HEK293 (cell line): ENCODE measurements at regions not wholly inside any gene's neighbourhood (a gene's known extent, or its start where the extent isn't known, plus 50 kb on each side); places are given as distances from the start of the nearest gene placed in this dataset.

Experiments used
- CTCF ChIA-PET: fragments of 350-600 bp; formaldehyde crosslinking; extraction: SDS; loops from one replicate; lab custom pipeline; 2021; ENCODE audit warnings: antibody characterized with exemption; lab: Yijun Ruan, JAX
- POLR2A ChIA-PET: fragments of 300-600 bp; formaldehyde crosslinking; extraction: SDS; loops from one replicate; lab custom pipeline; 2020; ENCODE audit warnings: antibody characterized with exemption, inconsistent platforms; lab: Yijun Ruan, JAX
- H3K27ac ChIP-seq: fragments of 200-500 bp; sonication (Bioruptor generic); 2 replicates; pipeline ENCODE4 v1.5.1; 2014; ENCODE audit warnings: low read depth, low read length, control low read depth, inconsistent platforms; ENCODE audit errors: extremely low read depth
- H3K36me3 ChIP-seq, 2 experiments: fragments of 200-500 bp in 1 of 2; sonication (Bioruptor generic) in 1 of 2; 1 replicate in 1 of 2; 2 replicates in 1 of 2; pipeline ENCODE4 v1.5.1; 2014 to 2017; ENCODE audit warnings: inconsistent platforms in 2 of 2, low read length in 2 of 2; ENCODE audit not compliant: control insufficient read depth in 2 of 2, insufficient read depth in 1 of 2
- H3K4me1 ChIP-seq: fragments of 200-500 bp; sonication (Bioruptor generic); 2 replicates; pipeline ENCODE4 v1.5.1; 2014; ENCODE audit warnings: mild to moderate bottlenecking, low read length, inconsistent platforms; ENCODE audit not compliant: control insufficient read depth, insufficient read depth
- H3K4me3 ChIP-seq: 2 replicates; pipeline ENCODE4 v1.5.1; 2011; ENCODE audit warnings: low read depth, mild to moderate bottlenecking, control low read depth, low read length, moderate library complexity
- H3K9me3 ChIP-seq: fragments of 200-500 bp; sonication (Bioruptor generic); 2 replicates; pipeline ENCODE4 v1.5.1; 2014; ENCODE audit warnings: low read depth, low read length, inconsistent platforms; ENCODE audit not compliant: control insufficient read depth, insufficient read depth
- FEZF1 ChIP-seq: fragments of 450-650 bp; formaldehyde crosslinking; IDR thresholded peaks from 2 replicates; pipeline ENCODE4 v1.5.1; 2016; ENCODE audit warnings: missing biosample characterization, missing genetic modification characterization
- KLF1 ChIP-seq: fragments of 450-650 bp; formaldehyde crosslinking; IDR thresholded peaks from 2 replicates; pipeline ENCODE4 v1.5.1; 2016; ENCODE audit warnings: missing biosample characterization, missing genetic modification characterization
- SCRT1 ChIP-seq: fragments of 450-650 bp; formaldehyde crosslinking; IDR thresholded peaks from 2 replicates; pipeline ENCODE4 v1.5.1; 2016; ENCODE audit warnings: missing biosample characterization, missing genetic modification characterization, borderline replicate concordance
- SCRT2 ChIP-seq: fragments of 450-650 bp; formaldehyde crosslinking; IDR thresholded peaks from 2 replicates; pipeline ENCODE4 v1.5.1; 2016; ENCODE audit warnings: missing biosample characterization, missing genetic modification characterization
- SP2 ChIP-seq: fragments of 450-650 bp; formaldehyde crosslinking; IDR thresholded peaks from 2 replicates; pipeline ENCODE4 v1.5.1; 2016; ENCODE audit warnings: missing biosample characterization, missing genetic modification characterization
- ZBTB17 ChIP-seq: fragments of 450-650 bp; formaldehyde crosslinking; IDR thresholded peaks from 2 replicates; pipeline ENCODE4 v1.5.1; 2016; ENCODE audit warnings: missing biosample characterization, missing genetic modification characterization
- ZBTB8A ChIP-seq: fragments of 450-650 bp; formaldehyde crosslinking; IDR thresholded peaks from 2 replicates; pipeline ENCODE4 v1.5.1; 2016; ENCODE audit warnings: missing biosample characterization, missing genetic modification characterization
- ZNF133 ChIP-seq: fragments of 450-650 bp; formaldehyde crosslinking; IDR thresholded peaks from 2 replicates; pipeline ENCODE4 v1.5.1; 2016; ENCODE audit warnings: missing biosample characterization, missing genetic modification characterization
- ZNF146 ChIP-seq: fragments of 450-650 bp; formaldehyde crosslinking; IDR thresholded peaks from 2 replicates; pipeline ENCODE4 v1.5.1; 2016; ENCODE audit warnings: missing biosample characterization, missing genetic modification characterization
- ZNF214 ChIP-seq: fragments of 450-650 bp; formaldehyde crosslinking; IDR thresholded peaks from 2 replicates; pipeline ENCODE4 v1.5.1; 2017; ENCODE audit warnings: missing biosample characterization, mild to moderate bottlenecking, missing genetic modification characterization, borderline replicate concordance
- ZNF302 ChIP-seq: fragments of 450-650 bp; formaldehyde crosslinking; IDR thresholded peaks from 2 replicates; pipeline ENCODE4 v1.5.1; 2016; ENCODE audit warnings: missing biosample characterization, missing genetic modification characterization, low read depth
- ZNF341 ChIP-seq: fragments of 450-650 bp; formaldehyde crosslinking; IDR thresholded peaks from 2 replicates; pipeline ENCODE4; 2016; ENCODE audit warnings: low read depth, missing biosample characterization, missing genetic modification characterization
- ZNF354C ChIP-seq: fragments of 450-650 bp; formaldehyde crosslinking; IDR thresholded peaks from 2 replicates; pipeline ENCODE4 v1.5.1; 2016; ENCODE audit warnings: missing biosample characterization, missing genetic modification characterization, low read depth, borderline replicate concordance
- ZNF510 ChIP-seq: fragments of 450-650 bp; formaldehyde crosslinking; IDR thresholded peaks from 2 replicates; pipeline ENCODE4 v1.5.1; 2018; ENCODE audit warnings: mild to moderate bottlenecking, missing genetic modification characterization, missing biosample characterization; ENCODE audit not compliant: insufficient replicate concordance
- ZNF571 ChIP-seq: fragments of 450-650 bp; formaldehyde crosslinking; IDR thresholded peaks from 2 replicates; pipeline ENCODE4 v1.5.0; 2017; ENCODE audit warnings: missing biosample characterization, missing genetic modification characterization
- ZNF623 ChIP-seq: fragments of 450-650 bp; formaldehyde crosslinking; IDR thresholded peaks from 2 replicates; pipeline ENCODE4 v1.5.1; 2016; ENCODE audit warnings: missing biosample characterization, missing genetic modification characterization
- ZNF624 ChIP-seq: fragments of 450-650 bp; formaldehyde crosslinking; IDR thresholded peaks from 2 replicates; pipeline ENCODE4 v1.5.1; 2017; ENCODE audit warnings: missing biosample characterization, missing genetic modification characterization
- ZNF664 ChIP-seq: fragments of 450-650 bp; formaldehyde crosslinking; IDR thresholded peaks from 2 replicates; pipeline ENCODE4 v1.5.1; 2016; ENCODE audit warnings: missing biosample characterization, missing genetic modification characterization
- ZNF677 ChIP-seq: fragments of 450-650 bp; IDR thresholded peaks from 2 replicates; pipeline ENCODE4 v1.5.0; 2018; ENCODE audit warnings: missing biosample characterization, mild to moderate bottlenecking, missing genetic modification characterization, moderate library complexity
- ZNF701 ChIP-seq: fragments of 450-650 bp; formaldehyde crosslinking; IDR thresholded peaks from 2 replicates; pipeline ENCODE4 v1.5.1; 2016; ENCODE audit warnings: missing biosample characterization, missing genetic modification characterization
- ZNF768 ChIP-seq: fragments of 450-650 bp; formaldehyde crosslinking; IDR thresholded peaks from 2 replicates; pipeline ENCODE4 v1.5.1; 2018; ENCODE audit warnings: missing biosample characterization, mild to moderate bottlenecking, missing genetic modification characterization
- ZNF843 ChIP-seq: fragments of 450-650 bp; formaldehyde crosslinking; IDR thresholded peaks from 2 replicates; pipeline ENCODE4 v1.5.1; 2016; ENCODE audit warnings: missing biosample characterization, missing genetic modification characterization
- TF ChIP-seq, protein P1 (sequence below): fragments of 450-650 bp; formaldehyde crosslinking; IDR thresholded peaks from 2 replicates; pipeline ENCODE4 v1.5.1; 2016; ENCODE audit warnings: missing biosample characterization, missing genetic modification characterization
- TF ChIP-seq, protein P2 (sequence below): fragments of 450-650 bp; IDR thresholded peaks from 2 replicates; pipeline ENCODE4 v1.5.1; 2018; ENCODE audit warnings: missing biosample characterization, mild to moderate bottlenecking, missing genetic modification characterization
- TF ChIP-seq, protein P3 (sequence below): sonication (generic); formaldehyde crosslinking; IDR thresholded peaks from 2 replicates; pipeline ENCODE4 v1.8.1; 2022; ENCODE audit warnings: mild to moderate bottlenecking, moderate library complexity, missing genetic modification reagents
- TF ChIP-seq, protein P4 (sequence below): fragments of 450-650 bp; formaldehyde crosslinking; IDR thresholded peaks from 2 replicates; pipeline ENCODE4 v1.5.1; 2016; ENCODE audit warnings: missing biosample characterization, missing genetic modification characterization

DNA sequence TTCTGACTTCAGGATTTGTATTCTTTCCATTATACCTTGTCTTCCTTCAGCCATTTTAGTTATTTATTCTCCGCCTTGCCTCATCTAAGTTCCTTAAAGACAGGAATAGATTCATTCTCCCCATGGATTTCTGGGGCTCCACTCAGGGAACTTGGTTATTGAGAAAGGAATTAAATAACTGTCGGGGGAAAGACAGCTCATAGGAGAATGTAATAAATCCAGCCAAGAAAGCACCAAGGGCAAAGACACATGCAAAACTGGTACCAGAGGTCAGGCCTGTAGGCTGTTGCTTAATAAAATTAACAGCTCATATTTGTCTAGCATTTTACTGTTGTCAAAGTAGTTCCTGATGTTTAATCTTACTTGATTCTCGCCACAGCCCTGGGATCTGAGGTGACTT, 357.2 kb downstream of the TMEM38B start:
- Histone ChIP-seq H3K27ac (no peak overlapping the region), H3K36me3 (no peaks in the 10 kb centered on the region), H3K4me3 (no peak overlapping the region), H3K4me1 (no peaks in the 10 kb centered on the region), H3K9me3 (no peaks in the 10 kb centered on the region)
- TF ChIP-seq ZNF624 (tag by site-specific recombination) (no peak), SCRT2 (tag by site-specific recombination) (no peak), ZNF341 (tag by site-specific recombination) (no peak), ZNF623 (no peak), ZNF510 (tag by site-specific recombination) (no peak), KLF1 (tag by site-specific recombination) (no peak)
- TF ChIP-seq, protein P1, sequence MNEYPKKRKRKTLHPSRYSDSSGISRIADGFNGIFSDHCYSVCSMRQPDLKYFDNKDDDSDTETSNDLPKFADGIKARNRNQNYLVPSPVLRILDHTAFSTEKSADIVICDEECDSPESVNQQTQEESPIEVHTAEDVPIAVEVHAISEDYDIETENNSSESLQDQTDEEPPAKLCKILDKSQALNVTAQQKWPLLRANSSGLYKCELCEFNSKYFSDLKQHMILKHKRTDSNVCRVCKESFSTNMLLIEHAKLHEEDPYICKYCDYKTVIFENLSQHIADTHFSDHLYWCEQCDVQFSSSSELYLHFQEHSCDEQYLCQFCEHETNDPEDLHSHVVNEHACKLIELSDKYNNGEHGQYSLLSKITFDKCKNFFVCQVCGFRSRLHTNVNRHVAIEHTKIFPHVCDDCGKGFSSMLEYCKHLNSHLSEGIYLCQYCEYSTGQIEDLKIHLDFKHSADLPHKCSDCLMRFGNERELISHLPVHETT (tag by site-specific recombination), result no peak
- TF ChIP-seq, protein P2, sequence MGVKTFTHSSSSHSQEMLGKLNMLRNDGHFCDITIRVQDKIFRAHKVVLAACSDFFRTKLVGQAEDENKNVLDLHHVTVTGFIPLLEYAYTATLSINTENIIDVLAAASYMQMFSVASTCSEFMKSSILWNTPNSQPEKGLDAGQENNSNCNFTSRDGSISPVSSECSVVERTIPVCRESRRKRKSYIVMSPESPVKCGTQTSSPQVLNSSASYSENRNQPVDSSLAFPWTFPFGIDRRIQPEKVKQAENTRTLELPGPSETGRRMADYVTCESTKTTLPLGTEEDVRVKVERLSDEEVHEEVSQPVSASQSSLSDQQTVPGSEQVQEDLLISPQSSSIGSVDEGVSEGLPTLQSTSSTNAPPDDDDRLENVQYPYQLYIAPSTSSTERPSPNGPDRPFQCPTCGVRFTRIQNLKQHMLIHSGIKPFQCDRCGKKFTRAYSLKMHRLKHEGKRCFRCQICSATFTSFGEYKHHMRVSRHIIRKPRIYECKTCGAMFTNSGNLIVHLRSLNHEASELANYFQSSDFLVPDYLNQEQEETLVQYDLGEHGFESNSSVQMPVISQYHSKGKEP (tag by site-specific recombination), result no peak
- POLR2A ChIA-PET, result no interaction called here
- CTCF ChIA-PET, result interaction anchor here (0.6 kb wide), 1 partner anchor 11 kb away, joined by 6 read pairs; no protein-coding TSS in a partner anchor

DNA sequence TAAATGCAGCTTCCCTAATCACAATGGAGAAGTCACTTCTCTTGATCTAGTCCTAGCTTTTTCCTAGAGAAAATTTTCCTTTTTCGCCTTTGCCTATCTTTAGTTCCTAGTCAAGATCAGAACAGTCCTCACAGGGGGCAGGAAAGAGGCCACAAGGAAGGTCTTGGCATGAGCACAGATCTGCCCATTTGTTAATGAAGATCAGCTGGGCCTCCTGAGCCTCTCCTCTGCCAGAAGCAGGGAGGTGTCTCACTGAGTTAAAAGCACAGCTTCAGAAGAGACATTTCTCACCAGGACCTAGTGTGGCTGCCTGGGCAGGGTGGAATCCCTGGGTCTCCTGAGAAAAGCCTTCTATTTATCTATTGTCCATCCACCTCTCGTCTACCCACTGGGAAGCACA, 357.8 kb downstream of the TMEM38B start:
- no peak for TF ChIP-seq ZNF768 (tag by site-specific recombination)
- TF ChIP-seq, protein P2 (tag by site-specific recombination), result no peak
- TF ChIP-seq ZNF664 (tag by site-specific recombination), result no peak
- no peak for TF ChIP-seq SP2 (tag by site-specific recombination)
- no peak for TF ChIP-seq ZNF571
- TF ChIP-seq, protein P3, sequence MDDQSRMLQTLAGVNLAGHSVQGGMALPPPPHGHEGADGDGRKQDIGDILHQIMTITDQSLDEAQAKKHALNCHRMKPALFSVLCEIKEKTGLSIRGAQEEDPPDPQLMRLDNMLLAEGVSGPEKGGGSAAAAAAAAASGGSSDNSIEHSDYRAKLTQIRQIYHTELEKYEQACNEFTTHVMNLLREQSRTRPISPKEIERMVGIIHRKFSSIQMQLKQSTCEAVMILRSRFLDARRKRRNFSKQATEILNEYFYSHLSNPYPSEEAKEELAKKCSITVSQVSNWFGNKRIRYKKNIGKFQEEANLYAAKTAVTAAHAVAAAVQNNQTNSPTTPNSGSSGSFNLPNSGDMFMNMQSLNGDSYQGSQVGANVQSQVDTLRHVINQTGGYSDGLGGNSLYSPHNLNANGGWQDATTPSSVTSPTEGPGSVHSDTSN (CRISPR knock-in tag), result no peak
- TF ChIP-seq ZNF133, result no peak
- TF ChIP-seq ZBTB8A (tag by site-specific recombination), result no peak
- no peak for TF ChIP-seq ZNF701 (tag by site-specific recombination)
- TF ChIP-seq FEZF1 (tag by site-specific recombination), result no peak
- TF ChIP-seq, protein P4, sequence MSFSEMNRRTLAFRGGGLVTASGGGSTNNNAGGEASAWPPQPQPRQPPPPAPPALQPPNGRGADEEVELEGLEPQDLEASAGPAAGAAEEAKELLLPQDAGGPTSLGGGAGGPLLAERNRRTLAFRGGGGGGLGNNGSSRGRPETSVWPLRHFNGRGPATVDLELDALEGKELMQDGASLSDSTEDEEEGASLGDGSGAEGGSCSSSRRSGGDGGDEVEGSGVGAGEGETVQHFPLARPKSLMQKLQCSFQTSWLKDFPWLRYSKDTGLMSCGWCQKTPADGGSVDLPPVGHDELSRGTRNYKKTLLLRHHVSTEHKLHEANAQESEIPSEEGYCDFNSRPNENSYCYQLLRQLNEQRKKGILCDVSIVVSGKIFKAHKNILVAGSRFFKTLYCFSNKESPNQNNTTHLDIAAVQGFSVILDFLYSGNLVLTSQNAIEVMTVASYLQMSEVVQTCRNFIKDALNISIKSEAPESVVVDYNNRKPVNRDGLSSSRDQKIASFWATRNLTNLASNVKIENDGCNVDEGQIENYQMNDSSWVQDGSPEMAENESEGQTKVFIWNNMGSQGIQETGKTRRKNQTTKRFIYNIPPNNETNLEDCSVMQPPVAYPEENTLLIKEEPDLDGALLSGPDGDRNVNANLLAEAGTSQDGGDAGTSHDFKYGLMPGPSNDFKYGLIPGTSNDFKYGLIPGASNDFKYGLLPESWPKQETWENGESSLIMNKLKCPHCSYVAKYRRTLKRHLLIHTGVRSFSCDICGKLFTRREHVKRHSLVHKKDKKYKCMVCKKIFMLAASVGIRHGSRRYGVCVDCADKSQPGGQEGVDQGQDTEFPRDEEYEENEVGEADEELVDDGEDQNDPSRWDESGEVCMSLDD, result no peak
- no peak for TF ChIP-seq ZNF843
- TF ChIP-seq ZNF214, result no peak
- no peak for TF ChIP-seq ZNF302 (tag by site-specific recombination)
- no peak for TF ChIP-seq ZNF677 (tag by site-specific recombination)
- no peak for TF ChIP-seq ZBTB17 (tag by site-specific recombination)
- no peak for TF ChIP-seq ZNF354C (tag by site-specific recombination)
- no peak for TF ChIP-seq SCRT1 (tag by site-specific recombination)
- TF ChIP-seq ZNF146, result no peak
- TF ChIP-seq, all 188 proteins: peak for 0
- ChIA-PET CTCF (no interaction called here), POLR2A (no interaction called here)

More for the DNA sequence above, 357.8 kb downstream of the TMEM38B start:
- Histone ChIP-seq H3K36me3 (no peaks in the 10 kb centered on the region), H3K4me3 (no peak overlapping the region), H3K27ac (no peak overlapping the region), H3K4me1 (no peaks in the 10 kb centered on the region), H3K9me3 (no peaks in the 10 kb centered on the region)
